Mesodermal cell (in vitro differentiated cells): ENCODE measurements at regions not wholly inside any gene's neighbourhood (a gene's known extent, or its start where the extent isn't known, plus 50 kb on each side); places are given as distances from the start of the nearest gene placed in this dataset.
A peak's percentile ranks its signal among the peaks of the same experiment; 100 is the strongest.

ENCODE experiments used
- H3K27ac ChIP-seq: 2 replicates; pipeline ENCODE4 v1.7.0; 2013; ENCODE audit warnings: mild to moderate bottlenecking, low read depth, low read length, moderate library complexity; ENCODE audit not compliant: severe bottlenecking
- H3K36me3 ChIP-seq: 2 replicates; pipeline ENCODE4 v1.7.1; 2013; ENCODE audit warnings: mild to moderate bottlenecking, low read length, moderate library complexity; ENCODE audit not compliant: control insufficient read depth, insufficient read depth
- H3K4me1 ChIP-seq: one replicate; pipeline ENCODE4 v1.7.1; 2013; ENCODE audit warnings: mild to moderate bottlenecking, low read length; ENCODE audit not compliant: insufficient read depth, control insufficient read depth, poor library complexity, severe bottlenecking
- H3K4me3 ChIP-seq: 2 replicates; pipeline ENCODE4 v1.7.0; 2013; ENCODE audit warnings: low read length, control low read depth, mild to moderate bottlenecking; ENCODE audit not compliant: insufficient read depth, poor library complexity, severe bottlenecking; ENCODE audit errors: extremely low read depth
- H3K9me3 ChIP-seq: 2 replicates; pipeline ENCODE4 v1.7.1; 2013; ENCODE audit warnings: mild to moderate bottlenecking, low read length, moderate library complexity; ENCODE audit not compliant: control insufficient read depth
- WGBS, 2 experiments: methylation state at CpG; one replicate each; pipeline ENCODE4 v1.1.5; 2013; ENCODE audit warnings: missing lambda C conversion rate in 2 of 2; ENCODE audit not compliant: insufficient coverage in 2 of 2; 5-methylcytosine and 5-hydroxymethylcytosine counted together

GRCh38 chr14:49999826-50000379 is 107.0 kb downstream of the ARF6 start:
- no peaks in the 10 kb centered on the region for H3K36me3 ChIP-seq
- peaks cover 64% of the 10 kb centered on the region for H3K4me1 ChIP-seq
- peak overlapping the region; percentile 99 for H3K27ac ChIP-seq
- no peaks in the 10 kb centered on the region for H3K9me3 ChIP-seq
- 16 to 27% methylated on average over 10 to 12 of the region's 13 CpGs for WGBS, 2 experiments
- peak overlapping the region; percentile 9 for H3K4me3 ChIP-seq

GRCh38 chr14:50000380-50001150 is 107.7 kb downstream of the ARF6 start:
- H3K9me3 ChIP-seq: no peaks in the 10 kb centered on the region
- H3K36me3 ChIP-seq: no peaks in the 10 kb centered on the region
- 16 to 25% methylated on average over 10 of the region's 10 CpGs for WGBS, 2 experiments
- no peak overlapping the region for H3K4me3 ChIP-seq
- peak overlapping the region; percentile 99 for H3K27ac ChIP-seq
- peaks cover 57% of the 10 kb centered on the region for H3K4me1 ChIP-seq

- 35 to 55% methylated on average over 11 of the region's 23 CpGs for WGBS, 2 experiments
- no peaks in the 10 kb centered on the region for H3K36me3 ChIP-seq
- peaks cover 57% of the 10 kb centered on the region for H3K4me1 ChIP-seq
- no peaks in the 10 kb centered on the region for H3K9me3 ChIP-seq
- H3K4me3 ChIP-seq: no peak overlapping the region
- peak overlapping the region; percentile 99 for H3K27ac ChIP-seq
Measured at GRCh38 chr14:50001151-50001998, 108.5 kb downstream of the ARF6 start.

DNA sequence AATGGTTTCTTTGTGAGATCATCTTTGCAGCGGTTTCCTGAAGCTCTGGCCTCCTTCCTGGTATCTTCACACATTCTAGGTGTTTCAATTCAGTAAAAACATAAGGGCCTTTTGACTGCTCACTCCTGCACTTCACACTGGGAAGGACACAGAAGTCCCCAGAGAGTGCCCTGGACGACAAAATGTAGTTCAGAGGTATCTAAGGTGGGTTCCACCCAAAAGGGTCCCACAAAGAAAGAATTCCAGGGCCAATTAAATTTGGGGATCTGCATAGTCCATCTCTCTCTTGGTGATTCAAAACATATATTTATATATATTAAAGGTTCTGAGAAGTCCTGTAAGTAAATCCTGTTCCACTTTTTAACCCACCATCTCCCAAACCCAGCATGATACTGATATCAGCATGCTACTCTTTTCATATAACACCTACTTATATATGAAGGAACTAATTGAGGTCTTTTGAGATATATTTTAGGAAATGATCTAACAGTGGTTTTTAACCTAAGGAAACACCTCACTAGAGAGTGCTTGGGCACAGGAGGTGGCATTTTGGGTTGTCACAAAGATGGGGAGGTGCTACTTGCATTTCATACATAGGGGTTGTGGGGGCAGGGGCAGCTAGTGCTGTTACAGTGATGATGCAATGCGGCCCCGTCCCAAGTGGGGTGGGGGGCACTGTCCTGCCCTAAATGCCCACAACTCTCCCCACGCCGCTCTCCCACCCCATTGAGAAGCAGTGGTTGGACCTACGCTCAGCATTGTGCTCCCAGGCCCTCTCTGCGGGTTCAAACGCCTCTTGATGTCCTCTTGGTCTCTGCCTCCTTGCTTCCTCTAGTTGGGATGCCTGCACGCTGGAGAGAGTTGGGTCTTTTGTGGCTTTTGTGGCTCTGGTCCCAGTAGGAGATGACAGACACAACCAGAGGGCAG is 109.4 kb downstream of the ARF6 start:
- Histone ChIP-seq H3K4me1 (peaks cover 57% of the 10 kb centered on the region), H3K36me3 (no peaks in the 10 kb centered on the region), H3K9me3 (no peaks in the 10 kb centered on the region), H3K27ac (peak overlapping the region; percentile 87), H3K4me3 (no peak overlapping the region)
- WGBS, 2 experiments: 86 to 91% methylated on average over 8 to 10 of the region's 10 CpGs

DNA sequence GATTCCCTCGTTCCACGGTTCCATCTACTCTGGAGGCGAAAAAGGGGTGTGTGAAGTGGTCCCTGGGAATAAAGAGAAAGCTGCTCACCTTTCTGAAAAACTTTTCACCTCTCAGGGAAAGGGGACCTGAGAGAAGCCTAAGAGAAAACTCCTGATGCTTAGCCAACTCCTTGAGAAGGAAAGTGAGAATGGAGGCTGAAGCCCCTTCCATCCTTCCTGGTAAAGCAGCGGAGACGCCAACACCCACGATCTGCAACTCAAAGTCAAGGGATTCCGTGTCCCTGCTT is 110.0 kb downstream of the ARF6 start:
- Histone ChIP-seq H3K36me3 (no peaks in the 10 kb centered on the region), H3K4me1 (peaks cover 54% of the 10 kb centered on the region), H3K4me3 (peak overlapping the region; percentile 26), H3K9me3 (no peaks in the 10 kb centered on the region), H3K27ac (peak overlapping the region; percentile 66)
- 25 to 35% methylated on average over 4 to 5 of the region's 7 CpGs for WGBS, 2 experiments

- Histone ChIP-seq H3K36me3 (no peaks in the 10 kb centered on the region), H3K4me3 (peak overlapping the region; percentile 26), H3K27ac (peak overlapping the region; percentile 66), H3K4me1 (peaks cover 50% of the 10 kb centered on the region), H3K9me3 (no peaks in the 10 kb centered on the region)
- WGBS, 2 experiments: 9 to 14% methylated on average over 21 to 46 of the region's 54 CpGs
Measured at GRCh38 chr14:50003213-50004021, 110.5 kb downstream of the ARF6 start.

GRCh38 chr14:50006141-50006540 is 110.2 kb downstream of the VCPKMT start:
- 88 to 94% methylated on average over 2 to 3 of the region's 4 CpGs for WGBS, 2 experiments
- Histone ChIP-seq H3K4me3 (no peak overlapping the region), H3K36me3 (no peaks in the 10 kb centered on the region), H3K27ac (no peak overlapping the region), H3K9me3 (no peaks in the 10 kb centered on the region), H3K4me1 (peaks cover 29% of the 10 kb centered on the region)

GRCh38 chr14:50007123-50007903 is 109.1 kb downstream of the VCPKMT start:
- no peaks in the 10 kb centered on the region for H3K36me3 ChIP-seq
- WGBS, 2 experiments: 75 to 85% methylated on average over 4 to 5 of the region's 9 CpGs
- no peak overlapping the region for H3K27ac ChIP-seq
- no peak overlapping the region for H3K4me3 ChIP-seq
- peaks cover 18% of the 10 kb centered on the region for H3K4me1 ChIP-seq
- no peaks in the 10 kb centered on the region for H3K9me3 ChIP-seq

GRCh38 chr14:50008562-50008961 is 107.8 kb downstream of the VCPKMT start:
- Histone ChIP-seq H3K27ac (no peak overlapping the region), H3K4me3 (no peak overlapping the region), H3K4me1 (peaks cover 8% of the 10 kb centered on the region), H3K36me3 (no peaks in the 10 kb centered on the region), H3K9me3 (no peaks in the 10 kb centered on the region)
- 60% methylated on average over 1 of the region's 2 CpGs; no CpG with 5 or more reads in 1 of the 2 experiments for WGBS, 2 experiments
